ENCODE measurements at regions not wholly inside any gene's neighbourhood (a gene's known extent, or its start where the extent isn't known, plus 50 kb on each side); places are given as distances from the start of the nearest gene placed in this dataset.

DNA sequence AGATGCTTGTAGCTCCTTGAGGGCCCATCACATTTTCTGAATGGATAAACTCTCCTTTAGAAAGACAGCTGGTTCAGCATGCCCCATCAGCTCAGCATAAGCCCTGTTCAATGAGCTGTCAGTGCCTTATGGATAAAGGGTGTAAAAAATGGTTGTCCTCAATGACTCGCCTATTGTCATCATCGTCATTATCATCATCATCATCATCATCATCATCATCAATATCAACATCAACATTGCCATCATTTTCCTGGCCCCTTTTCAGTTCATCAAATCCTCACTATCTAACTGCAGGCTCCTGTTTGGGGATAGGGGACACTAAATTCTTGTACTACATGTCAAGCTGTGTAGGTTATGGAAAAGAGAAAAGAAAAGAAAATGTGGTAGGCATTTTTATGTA, 310.7 kb upstream of the MTNR1B start:
- TF ChIP-seq, protein P1, sequence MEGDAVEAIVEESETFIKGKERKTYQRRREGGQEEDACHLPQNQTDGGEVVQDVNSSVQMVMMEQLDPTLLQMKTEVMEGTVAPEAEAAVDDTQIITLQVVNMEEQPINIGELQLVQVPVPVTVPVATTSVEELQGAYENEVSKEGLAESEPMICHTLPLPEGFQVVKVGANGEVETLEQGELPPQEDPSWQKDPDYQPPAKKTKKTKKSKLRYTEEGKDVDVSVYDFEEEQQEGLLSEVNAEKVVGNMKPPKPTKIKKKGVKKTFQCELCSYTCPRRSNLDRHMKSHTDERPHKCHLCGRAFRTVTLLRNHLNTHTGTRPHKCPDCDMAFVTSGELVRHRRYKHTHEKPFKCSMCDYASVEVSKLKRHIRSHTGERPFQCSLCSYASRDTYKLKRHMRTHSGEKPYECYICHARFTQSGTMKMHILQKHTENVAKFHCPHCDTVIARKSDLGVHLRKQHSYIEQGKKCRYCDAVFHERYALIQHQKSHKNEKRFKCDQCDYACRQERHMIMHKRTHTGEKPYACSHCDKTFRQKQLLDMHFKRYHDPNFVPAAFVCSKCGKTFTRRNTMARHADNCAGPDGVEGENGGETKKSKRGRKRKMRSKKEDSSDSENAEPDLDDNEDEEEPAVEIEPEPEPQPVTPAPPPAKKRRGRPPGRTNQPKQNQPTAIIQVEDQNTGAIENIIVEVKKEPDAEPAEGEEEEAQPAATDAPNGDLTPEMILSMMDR (IDR thresholded peaks at IDR 0.05; ENCODE audit: extremely low read depth, missing control alignments): no peak
- DNase-seq (ENCODE audit: low spot score): no peak

DNA sequence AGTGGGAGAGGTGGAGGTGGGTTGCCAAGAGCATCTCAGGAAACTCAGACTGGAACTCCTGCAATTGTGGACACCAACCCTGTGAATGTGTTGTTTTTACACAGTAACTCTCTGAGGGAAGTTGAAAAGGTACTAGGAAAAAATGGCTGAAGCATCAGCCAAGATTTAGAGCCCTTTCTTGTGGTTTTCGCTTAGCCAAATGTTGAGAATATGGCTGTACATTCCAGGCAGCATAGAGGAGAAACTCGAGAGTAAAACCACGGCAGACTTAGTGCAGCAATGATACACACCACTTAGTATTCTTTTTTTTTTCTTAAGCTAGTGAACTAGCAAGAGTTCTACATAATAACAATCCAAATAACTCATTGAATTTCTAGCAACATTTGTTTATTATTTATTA, 309.7 kb upstream of the MTNR1B start:
- DNase-seq (ENCODE audit: low spot score): no peak
- TF ChIP-seq, protein P1 (IDR thresholded peaks at IDR 0.05; ENCODE audit: extremely low read depth, missing control alignments): no peak

DNA sequence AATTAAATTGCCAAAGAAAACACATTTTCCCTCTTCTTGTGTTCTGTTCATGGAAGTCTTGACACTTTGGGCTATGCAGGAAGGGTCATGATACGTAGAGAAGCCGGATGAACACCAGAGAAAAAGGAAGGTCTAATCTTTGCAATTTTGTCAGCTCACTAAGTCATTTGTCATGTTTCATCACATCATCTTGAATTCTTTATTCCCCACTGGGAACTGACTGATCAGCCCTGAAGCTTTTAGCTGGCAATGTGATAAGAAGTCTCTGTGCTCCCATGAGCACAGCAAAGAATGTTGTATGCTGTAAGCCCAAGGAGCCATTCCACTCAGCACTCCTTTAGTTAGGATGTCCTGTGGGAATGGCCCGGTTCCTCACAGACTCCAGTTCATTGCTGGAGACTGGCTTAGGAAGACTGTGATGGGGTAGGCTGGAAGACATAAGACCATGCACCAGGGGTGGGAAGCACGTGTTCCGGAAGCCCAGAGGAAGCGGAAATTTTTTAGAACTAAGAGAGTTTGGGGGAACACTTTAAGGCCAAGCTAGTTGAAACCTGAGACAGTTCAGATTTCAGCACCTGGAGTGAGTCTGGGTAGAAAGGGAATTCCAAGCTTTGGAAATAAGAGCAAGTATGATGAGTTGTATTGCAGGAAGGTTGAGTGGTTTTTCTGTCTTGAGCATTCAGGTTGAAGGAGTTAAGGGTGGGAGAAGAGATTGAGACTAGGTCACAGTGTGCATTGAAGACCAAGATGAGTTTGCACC, 306.7 kb upstream of the MTNR1B start:
- TF ChIP-seq, protein P1 (IDR thresholded peaks at IDR 0.05; ENCODE audit: extremely low read depth, missing control alignments): no peak
- DNase-seq (ENCODE audit: low spot score): no peak

DNA sequence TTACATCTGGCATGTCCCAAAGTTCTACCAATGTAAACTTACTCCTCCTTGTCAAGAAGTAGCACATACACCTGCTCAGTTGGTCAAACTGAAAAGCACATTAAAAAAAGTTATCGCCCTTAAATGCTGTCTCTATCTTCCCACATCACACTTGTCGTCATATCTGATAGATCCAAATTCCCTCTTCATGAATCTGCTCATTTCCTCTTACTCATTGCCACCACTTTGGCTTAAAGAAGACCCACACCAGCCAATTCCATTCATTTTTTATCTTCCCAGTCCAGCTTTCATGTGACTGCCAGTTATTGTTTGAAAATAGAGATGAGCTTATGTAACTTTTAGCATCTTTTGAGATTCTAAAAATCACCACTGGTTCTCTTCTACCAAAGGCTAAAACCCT, 305.9 kb upstream of the MTNR1B start:
- DNase-seq (ENCODE audit: low spot score): no peak
- TF ChIP-seq, protein P1 (IDR thresholded peaks at IDR 0.05; ENCODE audit: extremely low read depth, missing control alignments): no peak

DNA sequence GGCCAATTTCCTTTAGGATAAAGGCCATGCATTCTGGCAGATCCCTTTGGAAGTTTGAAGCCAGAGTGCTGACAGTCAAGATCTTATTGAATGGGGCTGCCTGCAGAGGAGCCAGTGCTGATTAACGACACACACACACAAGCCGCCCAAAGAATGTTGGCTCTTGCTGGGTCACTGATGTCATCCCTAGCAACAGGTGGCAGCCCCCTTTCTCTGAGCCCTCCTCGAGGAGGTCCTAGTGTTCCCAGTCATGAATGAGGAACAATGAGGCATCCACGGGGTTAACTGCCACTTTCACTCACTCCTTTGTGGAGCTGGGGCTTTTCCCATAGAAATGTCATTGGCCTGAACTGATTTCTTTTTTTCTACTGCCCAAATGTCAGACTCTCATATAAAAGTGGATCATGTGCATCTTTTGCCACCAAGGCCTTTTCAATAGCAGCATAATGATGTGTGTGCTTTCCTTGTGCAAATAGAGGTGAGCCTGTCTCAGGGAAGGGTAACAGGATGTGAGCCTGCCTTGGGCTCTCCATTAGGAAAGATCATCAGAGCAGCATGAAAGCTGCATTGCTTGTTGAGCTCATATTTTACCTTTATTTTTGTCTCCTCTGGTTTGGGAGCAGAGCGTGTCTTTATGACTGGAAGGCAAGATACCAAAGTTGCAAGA, 301.8 kb upstream of the MTNR1B start:
- TF ChIP-seq, protein P1 (IDR thresholded peaks at IDR 0.05; ENCODE audit: extremely low read depth, missing control alignments): no peak
- no peak for DNase-seq (ENCODE audit: low spot score)

DNA sequence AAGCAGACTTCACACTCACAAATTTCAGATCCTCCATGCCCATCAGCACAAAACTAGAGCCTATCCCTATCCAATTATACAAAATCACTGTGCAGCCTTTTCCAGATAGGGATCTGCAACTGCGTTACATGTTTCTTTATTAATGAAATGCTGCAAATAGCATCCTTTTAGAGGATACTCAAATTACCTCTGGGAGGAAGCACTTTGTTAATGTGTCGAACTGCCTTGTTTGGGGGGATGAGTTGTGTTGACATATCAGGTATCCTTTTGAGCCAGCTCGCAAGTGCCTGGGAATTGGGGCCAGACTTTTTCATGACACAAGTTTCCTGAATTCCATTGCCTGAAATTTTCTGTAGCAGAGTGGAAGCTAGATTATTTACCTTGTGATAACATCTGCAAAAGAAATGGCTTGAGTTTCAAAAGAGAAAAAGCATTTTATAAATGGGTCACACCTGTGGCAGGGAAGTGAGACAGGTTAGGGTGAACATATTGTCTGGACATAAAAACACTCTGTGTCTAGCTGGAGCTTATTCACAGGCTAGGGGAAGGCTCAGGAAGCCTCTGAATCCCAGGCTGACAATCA, 299.1 kb upstream of the MTNR1B start:
- TF ChIP-seq, protein P1 (IDR thresholded peaks at IDR 0.05; ENCODE audit: extremely low read depth, missing control alignments): no peak
- no peak for DNase-seq (ENCODE audit: low spot score)

DNA sequence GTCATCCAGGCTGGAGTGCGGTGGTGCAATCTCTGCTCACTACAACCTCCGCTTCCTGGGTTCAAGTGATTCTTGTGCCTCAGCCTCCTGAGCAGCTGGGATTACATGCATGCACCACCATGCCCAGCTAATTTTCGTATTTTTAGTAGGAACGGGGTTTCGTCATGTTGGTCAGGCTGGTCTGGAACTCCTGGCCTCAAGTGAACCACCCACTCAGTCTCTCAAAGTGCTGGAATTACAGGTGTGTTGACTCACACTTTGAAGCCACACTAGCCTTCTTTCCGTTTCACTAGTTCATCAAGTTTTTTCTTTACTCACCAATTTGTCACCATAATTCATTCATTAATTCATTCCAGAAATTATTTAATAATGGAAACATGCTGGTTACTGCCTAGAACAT, 298.4 kb upstream of the MTNR1B start:
- TF ChIP-seq, protein P1 (IDR thresholded peaks at IDR 0.05; ENCODE audit: extremely low read depth, missing control alignments): no peak
- no peak for DNase-seq (ENCODE audit: low spot score)
